GM10266 (cell line): ENCODE measurements at regions not wholly inside any gene's neighbourhood (a gene's known extent, or its start where the extent isn't known, plus 50 kb on each side); places are given as distances from the start of the nearest gene placed in this dataset.

Source experiments
- DNase-seq: peaks from one replicate; pipeline ENCODE4 v3.0.0; 2012; ENCODE audit errors: extremely low spot score
- TF ChIP-seq, protein P1 (sequence below): IDR thresholded peaks from 2 replicates; pipeline ENCODE4 v1.5.1; 2012; ENCODE audit warnings: mild to moderate bottlenecking, low read depth; ENCODE audit not compliant: control insufficient read depth, insufficient read depth; ENCODE audit errors: missing control alignments

DNA sequence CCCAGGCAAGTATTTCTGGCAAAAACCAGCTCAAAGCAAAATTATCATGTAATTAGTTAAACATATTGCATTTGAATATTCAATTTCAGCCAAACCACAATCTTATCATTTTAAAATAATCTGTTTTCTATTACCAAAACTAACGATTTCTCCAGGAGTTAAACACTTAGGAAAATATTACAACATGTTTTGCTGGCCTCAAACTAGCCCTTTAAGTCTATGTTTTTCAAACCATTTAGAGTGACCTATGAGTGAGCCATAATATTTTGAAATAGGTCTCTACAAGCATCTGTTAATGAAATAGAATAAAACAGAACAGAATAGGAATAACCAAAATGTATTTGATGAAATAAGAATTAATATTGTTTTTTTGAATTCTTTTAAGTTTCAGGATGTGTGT, 370.9 kb downstream of the COL12A1 start:
- TF ChIP-seq, protein P1, sequence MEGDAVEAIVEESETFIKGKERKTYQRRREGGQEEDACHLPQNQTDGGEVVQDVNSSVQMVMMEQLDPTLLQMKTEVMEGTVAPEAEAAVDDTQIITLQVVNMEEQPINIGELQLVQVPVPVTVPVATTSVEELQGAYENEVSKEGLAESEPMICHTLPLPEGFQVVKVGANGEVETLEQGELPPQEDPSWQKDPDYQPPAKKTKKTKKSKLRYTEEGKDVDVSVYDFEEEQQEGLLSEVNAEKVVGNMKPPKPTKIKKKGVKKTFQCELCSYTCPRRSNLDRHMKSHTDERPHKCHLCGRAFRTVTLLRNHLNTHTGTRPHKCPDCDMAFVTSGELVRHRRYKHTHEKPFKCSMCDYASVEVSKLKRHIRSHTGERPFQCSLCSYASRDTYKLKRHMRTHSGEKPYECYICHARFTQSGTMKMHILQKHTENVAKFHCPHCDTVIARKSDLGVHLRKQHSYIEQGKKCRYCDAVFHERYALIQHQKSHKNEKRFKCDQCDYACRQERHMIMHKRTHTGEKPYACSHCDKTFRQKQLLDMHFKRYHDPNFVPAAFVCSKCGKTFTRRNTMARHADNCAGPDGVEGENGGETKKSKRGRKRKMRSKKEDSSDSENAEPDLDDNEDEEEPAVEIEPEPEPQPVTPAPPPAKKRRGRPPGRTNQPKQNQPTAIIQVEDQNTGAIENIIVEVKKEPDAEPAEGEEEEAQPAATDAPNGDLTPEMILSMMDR = no peak
- DNase-seq = no peak

DNA sequence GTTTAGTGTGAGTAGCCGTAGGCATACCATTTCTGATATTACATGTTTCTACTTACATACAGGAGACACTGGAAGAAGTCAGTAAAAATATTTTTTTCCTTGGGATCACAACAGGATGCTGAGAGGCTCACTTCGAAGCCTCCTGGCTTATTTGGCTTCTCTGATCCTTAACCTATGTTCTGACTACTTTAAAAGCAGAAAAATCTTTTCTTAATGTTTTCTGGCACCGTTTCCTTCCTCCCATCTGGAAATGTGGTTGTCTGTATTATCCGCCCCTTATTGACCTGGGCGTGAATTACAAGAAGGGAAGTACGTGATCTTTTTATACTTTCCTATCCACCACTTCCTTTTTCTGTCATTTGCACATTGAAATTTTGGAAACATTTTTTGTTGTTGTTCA, 379.6 kb downstream of the COL12A1 start:
- DNase-seq = no peak
- TF ChIP-seq, protein P1 = no peak

DNA sequence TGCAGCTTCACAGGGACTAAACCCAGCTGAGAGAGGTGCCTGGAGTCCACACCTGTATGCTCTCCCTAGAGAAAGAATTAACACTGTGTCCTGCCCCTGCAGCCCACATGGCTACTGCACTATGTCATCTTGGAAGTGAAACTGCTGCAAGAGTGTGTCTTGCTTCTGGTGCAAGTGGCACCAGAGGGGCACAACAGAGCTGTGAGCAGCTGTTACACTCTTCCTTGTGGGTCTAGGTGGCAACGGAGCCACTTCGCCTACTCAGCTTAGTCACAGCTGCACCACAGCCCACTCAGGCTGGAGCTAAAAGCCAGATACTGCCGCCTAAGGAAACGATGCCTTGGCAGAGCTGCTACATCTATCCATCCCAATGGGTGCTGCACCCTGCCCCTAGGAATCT, 391.4 kb downstream of the COL12A1 start:
- TF ChIP-seq, protein P1 = no peak
- DNase-seq = no peak

DNA sequence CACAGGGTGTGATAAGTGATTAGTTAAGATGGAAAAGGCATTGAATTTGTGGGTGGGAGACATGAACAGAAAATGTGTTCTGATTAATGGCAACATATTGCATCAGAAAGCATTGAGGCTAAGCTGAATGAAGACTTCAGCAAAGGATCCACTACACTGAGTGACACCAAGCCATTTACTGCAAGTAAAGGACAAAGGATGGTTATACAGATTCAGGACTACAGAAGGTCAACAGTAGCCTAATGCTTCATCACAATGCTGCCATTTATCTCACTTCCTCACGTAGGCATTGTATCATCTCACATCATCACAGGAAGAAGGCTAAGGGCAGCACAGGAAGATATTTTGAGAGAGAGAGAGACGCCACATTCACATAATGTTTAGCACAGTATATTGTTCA, 398.2 kb downstream of the COL12A1 start:
- TF ChIP-seq, protein P1 = no peak
- no peak for DNase-seq

DNA sequence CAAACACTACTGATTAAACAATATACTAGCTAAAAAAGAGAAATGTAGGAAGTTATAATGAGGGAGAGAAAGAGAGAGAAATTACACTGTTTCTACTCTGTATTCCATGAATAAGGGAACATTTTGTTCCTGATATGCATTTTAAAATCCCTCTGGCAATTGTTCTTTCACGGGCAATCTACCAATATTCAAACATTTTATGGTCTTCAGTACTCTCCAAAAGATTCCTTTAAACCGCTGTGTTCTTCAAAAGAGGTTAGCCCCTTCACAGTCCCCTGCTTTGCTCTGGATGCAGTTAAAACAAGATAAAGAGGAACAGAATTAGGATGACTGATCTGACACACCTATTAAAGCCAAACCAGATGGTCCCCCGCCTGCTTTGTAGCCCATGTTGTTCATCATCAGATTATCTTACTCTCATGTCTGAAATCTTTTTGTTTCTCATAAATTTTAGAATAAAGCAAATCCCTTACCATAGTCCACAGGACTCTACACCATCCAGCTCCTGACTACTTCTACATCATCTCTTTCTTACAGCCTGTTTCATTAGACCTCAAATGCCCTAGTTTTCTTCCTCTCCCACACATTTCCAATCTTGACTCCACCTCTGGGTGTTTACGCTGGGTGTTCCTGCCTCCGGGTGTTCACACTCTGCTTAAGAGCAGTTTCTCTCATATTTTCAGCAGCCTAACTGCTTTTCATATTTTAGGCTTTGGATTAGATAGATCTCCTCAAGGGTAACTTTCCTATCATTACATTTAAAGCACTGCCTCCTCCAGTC, 399.7 kb downstream of the COL12A1 start:
- DNase-seq = no peak
- TF ChIP-seq, protein P1 = no peak

DNA sequence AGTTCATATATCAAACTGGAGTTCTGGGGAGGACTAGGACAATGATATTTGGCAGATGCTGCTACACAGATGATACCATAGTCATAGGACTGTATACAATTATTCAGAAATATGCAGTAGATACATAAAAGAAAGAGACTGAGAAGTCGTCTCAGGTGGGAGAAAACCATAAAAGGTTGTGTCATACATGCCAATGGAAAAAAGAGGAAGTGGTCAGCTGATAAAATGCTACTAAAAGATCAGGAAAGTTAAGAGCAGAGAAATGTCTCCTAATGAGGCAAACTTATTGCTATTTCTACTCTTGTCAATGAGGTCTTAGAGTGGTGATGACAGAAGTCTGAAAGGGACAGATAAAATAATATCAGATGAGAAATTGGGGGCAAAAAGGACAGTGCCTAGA, 407.6 kb downstream of the COL12A1 start:
- TF ChIP-seq, protein P1 = no peak
- no peak for DNase-seq

DNA sequence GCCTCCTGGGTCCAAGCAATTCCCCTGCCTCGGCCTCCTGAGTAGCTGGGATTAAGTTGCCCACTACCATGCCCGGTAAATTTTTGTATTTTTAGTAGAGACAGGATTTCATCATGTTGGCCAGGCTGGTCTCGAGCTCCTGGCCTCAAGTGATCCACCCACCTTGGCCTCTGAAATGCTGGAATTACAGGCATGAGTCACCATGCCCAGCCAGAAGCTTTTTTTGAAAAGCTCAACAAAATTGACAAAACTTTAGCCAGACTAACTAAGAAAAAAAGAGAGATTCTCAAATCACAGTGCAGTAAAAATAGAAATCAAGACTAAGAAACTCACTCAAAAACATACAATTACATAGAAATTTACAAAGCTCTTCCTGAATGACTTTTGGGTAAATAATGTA, 420.6 kb downstream of the COL12A1 start:
- DNase-seq = no peak
- TF ChIP-seq, protein P1 = no peak
